ENCODE measurements at regions not wholly inside any gene's neighbourhood (a gene's known extent, or its start where the extent isn't known, plus 50 kb on each side); places are given as distances from the start of the nearest gene placed in this dataset.

- Histone ChIP-seq H3K9ac (ENCODE audit: insufficient read depth, low read length, poor library complexity, severe bottlenecking) (no peak overlapping the region), H3K79me2 (ENCODE audit: insufficient read depth, low read length) (no peaks in the 10 kb centered on the region), H3K4me1 (ENCODE audit: control insufficient read depth in 1 of 2, insufficient read depth in 2 of 2, low read length in 2 of 2) (no peaks in the 10 kb centered on the region), H4K20me1 (ENCODE audit: insufficient read depth, low read length) (no peaks in the 10 kb centered on the region), H3K27me3 (ENCODE audit: control insufficient read depth in 2 of 2, insufficient read depth in 2 of 2, low read length in 2 of 2) (no peaks in the 10 kb centered on the region), H3K4me2 (replicated peaks; ENCODE audit: extremely low read depth, low read length, poor library complexity, severe bottlenecking) (no peak overlapping the region), H3K36me3 (replicated peaks in 1 of 2; ENCODE audit: control insufficient read depth in 1 of 2, insufficient read depth in 2 of 2, low read length in 2 of 2) (no peaks in the 10 kb centered on the region), H3K4me3 (replicated peaks in 1 of 3; ENCODE audit: low read depth in 2 of 3, low read length in 3 of 3) (no peak overlapping the region), H2AFZ (ENCODE audit: insufficient read depth, low read depth, low read length, poor library complexity, severe bottlenecking) (no peak overlapping the region), H3K9me3 (replicated peaks in 1 of 2; ENCODE audit: control insufficient read depth in 1 of 2, insufficient read depth in 1 of 2, low read length in 2 of 2) (peaks cover 18 to 39% of the 10 kb centered on the region in 2 donors), H3K27ac (ENCODE audit: low read depth in 1 of 2, low read length in 2 of 2) (no peak overlapping the region)
- no peak overlapping the region for H3K27ac Mint-ChIP-seq
- H3K4me3 Mint-ChIP-seq = no peak overlapping the region
- 70% methylated on average over 4 of the region's 7 CpGs for WGBS (ENCODE audit: insufficient coverage)
- H3K36me3 Mint-ChIP-seq = no peaks in the 10 kb centered on the region
- peaks cover 0 to 16% (median 12%) of the 10 kb centered on the region in 7 donors for H3K9me3 Mint-ChIP-seq
- H3K4me1 Mint-ChIP-seq = no peaks in the 10 kb centered on the region
- H3K27me3 Mint-ChIP-seq (ENCODE audit: low read depth in 3 of 3) = peaks cover 0 to 3% (median 0%) of the 10 kb centered on the region in 3 donors
- no peak for TF ChIP-seq CTCF (IDR thresholded peaks at IDR 0.05)
- intact Hi-C loops (cut with micrococcal nuclease) = no loop called here
- DNase-seq = no peak
These were observed 136.2 kb upstream of the IRX2 start for GRCh38 chr5:2887481-2888348.

- H4K20me1 ChIP-seq (ENCODE audit: insufficient read depth, low read length) = no peaks in the 10 kb centered on the region
- H3K36me3 ChIP-seq (replicated peaks in 1 of 2; ENCODE audit: control insufficient read depth in 1 of 2, insufficient read depth in 2 of 2, low read length in 2 of 2) = no peaks in the 10 kb centered on the region
- H3K4me3 ChIP-seq (replicated peaks in 1 of 3; ENCODE audit: low read depth in 2 of 3, low read length in 3 of 3) = no peak overlapping the region
- no peaks in the 10 kb centered on the region for H3K4me1 ChIP-seq (ENCODE audit: control insufficient read depth in 1 of 2, insufficient read depth in 2 of 2, low read length in 2 of 2)
- no peak for DNase-seq
- no CpG with 5 or more reads among the region's 3 CpGs for WGBS (ENCODE audit: insufficient coverage)
- no peak overlapping the region for H3K4me2 ChIP-seq (replicated peaks; ENCODE audit: extremely low read depth, low read length, poor library complexity, severe bottlenecking)
- no peaks in the 10 kb centered on the region for H3K27me3 ChIP-seq (ENCODE audit: control insufficient read depth in 2 of 2, insufficient read depth in 2 of 2, low read length in 2 of 2)
- H3K9ac ChIP-seq (ENCODE audit: insufficient read depth, low read length, poor library complexity, severe bottlenecking) = no peak overlapping the region
- no peak overlapping the region for H2AFZ ChIP-seq (ENCODE audit: insufficient read depth, low read depth, low read length, poor library complexity, severe bottlenecking)
- intact Hi-C loops (cut with micrococcal nuclease) = no loop called here
- H3K9me3 ChIP-seq (replicated peaks in 1 of 2; ENCODE audit: control insufficient read depth in 1 of 2, insufficient read depth in 1 of 2, low read length in 2 of 2) = peaks cover 17 to 28% of the 10 kb centered on the region in 2 donors
- H3K4me3 Mint-ChIP-seq = no peak overlapping the region
- no peak overlapping the region for H3K27ac Mint-ChIP-seq
- H3K27me3 Mint-ChIP-seq (ENCODE audit: low read depth in 3 of 3) = peaks cover 0 to 3% (median 0%) of the 10 kb centered on the region in 3 donors
- no peaks in the 10 kb centered on the region for H3K36me3 Mint-ChIP-seq
- no peak overlapping the region for H3K27ac ChIP-seq (ENCODE audit: low read depth in 1 of 2, low read length in 2 of 2)
- H3K9me3 Mint-ChIP-seq = peaks cover 0 to 11% (median 9%) of the 10 kb centered on the region in 7 donors
- H3K4me1 Mint-ChIP-seq = no peaks in the 10 kb centered on the region
- no peak for TF ChIP-seq CTCF (IDR thresholded peaks at IDR 0.05)
- no peaks in the 10 kb centered on the region for H3K79me2 ChIP-seq (ENCODE audit: insufficient read depth, low read length)
These were observed 135.1 kb upstream of the IRX2 start for GRCh38 chr5:2886531-2886930.
